Kidney tubule cell (primary cell): ENCODE measurements at regions not wholly inside any gene's neighbourhood (a gene's known extent, or its start where the extent isn't known, plus 50 kb on each side); places are given as distances from the start of the nearest gene placed in this dataset.
"Not testable (repeated sequence)": the region's sequence is repeated elsewhere in the genome, so short reads cannot be mapped to it uniquely, and the experiment has no call there.

ENCODE experiments used
- DNase-seq: peaks from one replicate; pipeline ENCODE4 v3.0.0-alpha.2; 2018; ENCODE audit warnings: low spot score

DNA sequence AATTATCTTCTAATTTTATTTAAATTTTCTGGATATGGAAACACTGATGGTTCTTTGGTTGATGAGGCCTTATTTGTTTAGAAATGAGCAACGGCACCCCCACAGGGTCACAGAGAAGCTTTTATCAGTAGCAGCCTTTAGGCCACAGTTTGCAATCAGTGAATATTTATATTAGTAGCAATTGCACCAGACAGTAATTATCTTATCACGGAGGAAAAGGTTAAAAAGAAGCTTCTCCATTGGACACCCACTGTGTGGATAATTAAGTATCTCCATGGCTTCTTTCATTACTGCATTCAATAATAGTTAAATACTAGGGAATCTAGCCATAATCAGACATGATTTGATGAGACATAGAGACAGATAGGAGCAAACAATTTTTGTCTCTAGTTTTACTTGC lies 2099.2 kb upstream of the PCDH20 start:
- DNase-seq: no peak

- no peak for DNase-seq
Measured at GRCh38 chr13:63512095-63512494, 2096.4 kb upstream of the PCDH20 start.

DNA sequence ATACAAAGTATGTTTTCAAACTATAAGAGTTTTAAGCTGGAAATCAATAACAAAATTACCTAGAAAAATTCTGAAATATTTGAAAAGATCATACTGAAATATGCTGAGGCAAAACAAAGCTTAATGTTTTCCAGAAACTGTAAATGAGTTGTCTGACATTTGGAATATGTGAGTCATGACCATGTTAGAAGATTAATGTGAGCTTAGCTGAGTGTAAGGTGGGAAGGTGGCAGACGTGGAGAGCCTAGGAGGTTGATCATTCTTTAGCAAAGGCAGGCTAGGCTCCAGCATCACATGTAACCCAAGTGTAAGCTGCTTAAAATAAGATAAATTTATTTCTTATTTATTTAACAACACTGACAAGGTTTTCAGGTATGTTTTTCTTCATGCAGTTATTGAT lies 2086.1 kb upstream of the PCDH20 start:
- peak; percentile 69 for DNase-seq

DNA sequence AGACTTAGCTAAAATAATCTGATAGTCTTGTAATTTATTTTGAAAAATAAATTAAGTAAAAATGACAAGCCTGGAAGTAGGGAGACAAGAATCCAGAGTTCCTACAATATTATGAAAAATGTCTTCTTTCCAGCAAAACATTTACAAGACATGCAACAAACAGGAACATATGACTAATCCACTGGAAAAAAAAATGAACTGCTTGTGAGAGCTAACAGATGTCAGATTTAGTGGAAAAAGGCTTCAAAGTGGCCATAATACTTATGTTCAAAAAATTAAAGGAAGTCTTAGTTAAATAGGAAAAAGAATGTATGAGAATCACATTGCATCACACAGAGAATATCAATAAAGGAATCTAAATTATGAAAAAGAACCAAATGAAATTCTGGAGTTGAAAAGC lies 2082.0 kb upstream of the PCDH20 start:
- DNase-seq: no peak

- no peak for DNase-seq
Measured at GRCh38 chr13:63492604-63493003, 2077.0 kb upstream of the PCDH20 start.

GRCh38 chr13:63490149-63490548 lies 2074.5 kb upstream of the PCDH20 start:
- no peak for DNase-seq

- no peak for DNase-seq
Measured at GRCh38 chr13:63481334-63481733, 2065.7 kb upstream of the PCDH20 start.

- no peak for DNase-seq
Measured at GRCh38 chr13:63472711-63473110, 2057.1 kb upstream of the PCDH20 start.

GRCh38 chr13:63463782-63464610 lies 2048.3 kb upstream of the PCDH20 start:
- DNase-seq: no peak

- DNase-seq: no peak
Measured at GRCh38 chr13:63460462-63461090, 2044.9 kb upstream of the PCDH20 start.

DNA sequence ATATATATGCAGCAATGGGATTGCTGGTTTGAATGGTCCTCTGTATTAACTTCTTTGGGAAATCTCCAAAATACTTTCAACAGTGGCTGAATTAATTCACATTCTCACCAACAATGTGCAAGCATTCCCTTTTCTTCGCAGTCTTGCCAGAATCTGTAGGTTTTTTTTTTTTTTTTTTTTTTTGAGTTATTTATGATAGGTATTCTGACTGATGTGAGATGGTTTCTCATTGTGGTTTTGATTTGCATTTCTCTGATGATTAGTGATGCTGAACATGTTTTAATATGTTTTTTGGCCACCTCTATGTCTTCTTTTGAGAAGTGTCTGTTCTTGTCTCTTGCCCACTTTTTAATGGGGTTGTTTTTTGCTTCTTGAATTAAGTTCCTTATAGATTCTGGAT lies 2041.5 kb upstream of the PCDH20 start:
- no peak for DNase-seq

DNA sequence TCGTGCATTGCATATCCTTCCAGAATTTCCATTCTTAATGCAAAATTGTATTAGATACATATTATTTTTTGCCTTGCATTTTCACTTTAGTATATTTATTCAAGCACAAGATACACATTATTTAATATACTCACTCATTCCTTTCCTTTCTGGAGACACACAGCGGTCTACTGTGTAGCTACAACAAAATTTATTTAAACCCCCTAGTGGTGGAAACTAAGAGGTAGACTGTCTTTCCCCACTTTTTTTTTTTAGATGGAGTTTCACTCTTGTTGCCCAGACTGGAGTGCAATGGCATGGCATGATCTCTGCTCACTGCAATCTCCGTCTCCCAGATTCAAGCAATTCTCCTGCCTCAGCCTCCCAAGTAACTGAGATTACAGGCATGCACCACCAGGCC lies 2040.3 kb upstream of the PCDH20 start:
- DNase-seq: no peak

- DNase-seq: no peak
Measured at GRCh38 chr13:63449550-63449949, 2033.9 kb upstream of the PCDH20 start.

GRCh38 chr13:63448692-63449091 lies 2033.0 kb upstream of the PCDH20 start:
- no peak for DNase-seq

GRCh38 chr13:63446329-63446728 lies 2030.7 kb upstream of the PCDH20 start:
- no peak for DNase-seq

DNA sequence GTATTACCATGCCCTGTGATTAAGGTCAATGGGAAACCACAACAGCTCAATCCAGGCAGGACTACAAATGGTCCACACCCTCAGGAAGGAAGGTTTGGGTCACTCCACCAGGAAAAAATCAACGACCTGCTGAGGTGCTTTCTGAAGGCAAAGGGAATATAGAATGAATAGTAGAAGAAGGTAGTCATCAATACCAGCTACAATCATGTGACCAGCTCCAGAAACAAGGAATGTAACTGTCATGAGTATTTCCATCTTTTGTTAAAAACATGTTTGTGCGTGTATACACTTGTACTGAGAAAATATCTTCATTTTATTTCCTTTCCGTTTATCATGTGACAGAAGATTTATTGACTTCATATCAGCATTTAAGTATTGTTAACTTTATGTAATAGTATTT lies 2028.6 kb upstream of the PCDH20 start:
- not testable (repeated sequence) for DNase-seq

DNA sequence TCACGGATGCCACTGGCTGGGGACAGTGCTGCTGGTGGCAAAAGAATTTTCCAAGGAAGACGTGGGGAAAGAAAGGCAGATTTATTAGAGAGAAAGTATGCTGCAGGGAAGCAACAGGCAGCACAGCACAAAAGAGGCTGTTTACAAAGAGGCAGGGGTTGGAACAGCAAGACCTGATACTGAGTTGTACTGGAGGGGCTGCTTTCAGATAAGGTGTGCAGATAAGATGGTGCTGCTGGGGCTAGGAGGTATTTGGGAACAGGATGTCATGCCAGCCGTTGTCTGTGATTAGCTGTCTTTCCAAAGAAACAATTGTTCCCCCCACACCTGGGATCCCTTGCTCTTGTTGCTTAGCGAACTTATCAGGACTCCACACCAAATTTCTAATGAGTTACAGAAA lies 2023.3 kb upstream of the PCDH20 start:
- no peak for DNase-seq

GRCh38 chr13:63436325-63436668 lies 2020.6 kb upstream of the PCDH20 start:
- DNase-seq: peak; percentile 80

- DNase-seq: peak; percentile 94
Measured at GRCh38 chr13:63435667-63436324, 2020.1 kb upstream of the PCDH20 start.

- peak; percentile 3 for DNase-seq
Measured at GRCh38 chr13:63433546-63434150, 2018.0 kb upstream of the PCDH20 start.

GRCh38 chr13:63427170-63427569 lies 2011.5 kb upstream of the PCDH20 start:
- DNase-seq: no peak

- peak; percentile 13 for DNase-seq
Measured at GRCh38 chr13:63425131-63425530, 2009.5 kb upstream of the PCDH20 start.

GRCh38 chr13:63421123-63421522 lies 2005.5 kb upstream of the PCDH20 start:
- no peak for DNase-seq
